ENCODE measurements at regions not wholly inside any gene's neighbourhood (a gene's known extent, or its start where the extent isn't known, plus 50 kb on each side); places are given as distances from the start of the nearest gene placed in this dataset.

- Mint-ChIP-seq H3K9me3 (peaks cover 3% of the 10 kb centered on the region), H3K4me3 (no peak overlapping the region), H3K36me3 (no peaks in the 10 kb centered on the region)
Measured at GRCh38 chr11:122341477-122341876, 225.5 kb upstream of the BLID start.

DNA sequence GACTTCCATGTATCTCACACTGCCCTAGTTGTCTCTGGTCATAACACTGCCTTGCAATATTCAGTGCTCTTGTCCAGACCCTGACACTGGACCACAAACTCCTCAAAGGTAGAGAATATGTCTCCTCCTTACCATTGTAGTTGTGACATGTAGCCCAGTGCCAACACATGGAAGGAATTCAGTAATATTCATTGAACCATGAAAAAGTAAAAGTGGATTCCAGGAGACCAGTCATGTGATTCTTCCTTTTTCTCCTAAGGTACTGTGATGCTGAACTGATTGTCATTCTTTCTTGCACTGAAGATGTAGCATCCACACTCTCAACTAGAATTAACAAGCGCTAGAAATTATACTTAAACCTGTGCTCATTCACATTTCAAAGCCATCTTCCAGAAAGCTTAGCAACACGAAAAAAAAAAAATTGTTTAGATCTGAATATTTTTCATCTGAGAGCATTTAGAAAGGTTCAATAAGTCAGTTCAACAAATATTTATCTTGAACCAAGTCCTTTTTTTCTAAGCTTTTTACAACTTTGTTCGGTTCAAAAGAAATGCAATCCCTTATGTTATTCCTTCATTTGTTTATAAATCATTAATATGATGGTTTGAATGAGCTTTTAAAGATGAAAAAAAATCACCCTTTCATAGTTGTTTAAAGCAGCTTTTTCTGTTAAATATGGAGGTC lies 224.7 kb upstream of the BLID start:
- Mint-ChIP-seq H3K4me1 (no peaks in the 10 kb centered on the region), H3K9me3 (peaks cover 3% of the 10 kb centered on the region), H3K27ac (no peak overlapping the region), H3K4me3 (no peak overlapping the region), H3K36me3 (no peaks in the 10 kb centered on the region)
- DNase-seq (ENCODE audit: low spot score in 2 of 2) = no peak
- no peak for ATAC-seq

More at GRCh38 chr11:122341477-122341876, 225.5 kb upstream of the BLID start:
- ATAC-seq (no peak), DNase-seq (ENCODE audit: low spot score in 2 of 2) (no peak)
- Mint-ChIP-seq H3K4me1 (no peaks in the 10 kb centered on the region), H3K27ac (no peak overlapping the region)

- no peak for DNase-seq (ENCODE audit: low spot score in 2 of 2)
- H3K9me3 Mint-ChIP-seq = peaks cover 3% of the 10 kb centered on the region
- ATAC-seq = no peak
- no peak overlapping the region for H3K4me3 Mint-ChIP-seq
- no peaks in the 10 kb centered on the region for H3K4me1 Mint-ChIP-seq
- H3K27ac Mint-ChIP-seq = no peak overlapping the region
- no peaks in the 10 kb centered on the region for H3K36me3 Mint-ChIP-seq
Measured at GRCh38 chr11:122339436-122340060, 223.5 kb upstream of the BLID start.

DNA sequence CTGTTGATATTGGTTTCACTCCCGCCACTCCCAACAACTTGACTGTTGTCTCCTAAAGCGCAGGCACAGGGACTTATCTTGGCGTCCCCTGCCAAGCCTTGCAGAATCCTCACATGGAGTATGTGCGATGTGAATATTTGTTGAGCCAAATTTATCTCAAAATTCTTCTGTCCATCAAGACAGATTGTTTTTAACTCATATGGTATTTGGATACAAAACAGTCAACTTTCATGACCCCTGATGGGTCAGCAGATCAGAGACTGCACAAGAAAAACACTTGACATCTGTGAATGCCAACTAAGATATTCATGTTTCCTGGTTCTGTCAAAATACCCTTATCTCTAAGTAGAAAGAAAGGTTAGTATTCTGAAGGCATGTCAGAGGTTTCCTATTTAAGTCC lies 221.7 kb upstream of the BLID start:
- ATAC-seq = no peak
- H3K9me3 Mint-ChIP-seq = peaks cover 3% of the 10 kb centered on the region
- no peak for DNase-seq (ENCODE audit: low spot score in 2 of 2)
- H3K4me1 Mint-ChIP-seq = no peaks in the 10 kb centered on the region
- no peaks in the 10 kb centered on the region for H3K36me3 Mint-ChIP-seq
- no peak overlapping the region for H3K27ac Mint-ChIP-seq
- no peak overlapping the region for H3K4me3 Mint-ChIP-seq

GRCh38 chr11:122337241-122337640 lies 221.2 kb upstream of the BLID start:
- Mint-ChIP-seq H3K36me3 (no peaks in the 10 kb centered on the region), H3K9me3 (peaks cover 3% of the 10 kb centered on the region), H3K4me3 (no peak overlapping the region), H3K4me1 (no peaks in the 10 kb centered on the region), H3K27ac (no peak overlapping the region)
- DNase-seq (ENCODE audit: low spot score in 2 of 2) (no peak), ATAC-seq (no peak)

GRCh38 chr11:122336706-122337105 lies 220.7 kb upstream of the BLID start:
- H3K27ac Mint-ChIP-seq = no peak overlapping the region
- peaks cover 3% of the 10 kb centered on the region for H3K9me3 Mint-ChIP-seq
- no peaks in the 10 kb centered on the region for H3K36me3 Mint-ChIP-seq
- H3K4me1 Mint-ChIP-seq = no peaks in the 10 kb centered on the region
- DNase-seq (ENCODE audit: low spot score in 2 of 2) (no peak), ATAC-seq (no peak)
- H3K4me3 Mint-ChIP-seq = no peak overlapping the region

- no peaks in the 10 kb centered on the region for H3K36me3 Mint-ChIP-seq
- H3K4me1 Mint-ChIP-seq = no peaks in the 10 kb centered on the region
- DNase-seq (ENCODE audit: low spot score in 2 of 2) (no peak), ATAC-seq (no peak)
- no peak overlapping the region for H3K4me3 Mint-ChIP-seq
- H3K27ac Mint-ChIP-seq = no peak overlapping the region
- no peaks in the 10 kb centered on the region for H3K9me3 Mint-ChIP-seq
Measured at GRCh38 chr11:122334546-122335339, 218.7 kb upstream of the BLID start.

- DNase-seq (ENCODE audit: low spot score in 2 of 2) (no peak), ATAC-seq (no peak)
Measured at GRCh38 chr11:122333467-122333866, 217.5 kb upstream of the BLID start.

DNA sequence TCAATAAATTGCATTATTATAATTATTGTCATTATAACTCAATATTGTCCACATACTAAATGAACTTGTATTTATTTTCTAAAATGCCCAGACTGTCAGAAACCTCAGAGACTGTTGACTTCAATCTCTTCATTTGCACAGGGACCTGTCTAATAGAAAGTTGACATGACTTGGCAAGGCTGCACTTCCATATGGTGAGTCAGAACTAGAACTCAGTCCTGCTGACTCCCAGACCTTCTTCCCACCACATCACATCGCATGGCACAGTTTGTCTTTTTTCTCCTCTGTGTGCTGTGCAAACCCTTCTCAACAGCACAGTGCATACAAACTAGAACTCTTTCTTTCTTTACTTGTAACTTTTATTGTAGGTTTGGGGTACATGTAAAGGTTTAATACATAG lies 215.1 kb upstream of the BLID start:
- no peak for DNase-seq (ENCODE audit: low spot score in 2 of 2)
- ATAC-seq = no peak
- Mint-ChIP-seq H3K4me3 (no peak overlapping the region), H3K27ac (no peak overlapping the region), H3K36me3 (no peaks in the 10 kb centered on the region), H3K4me1 (no peaks in the 10 kb centered on the region), H3K9me3 (no peaks in the 10 kb centered on the region)

More at GRCh38 chr11:122333467-122333866, 217.5 kb upstream of the BLID start:
- Mint-ChIP-seq H3K9me3 (no peaks in the 10 kb centered on the region), H3K4me3 (no peak overlapping the region), H3K4me1 (no peaks in the 10 kb centered on the region), H3K27ac (no peak overlapping the region), H3K36me3 (no peaks in the 10 kb centered on the region)

- DNase-seq (ENCODE audit: low spot score in 2 of 2) = no peak
Measured at GRCh38 chr11:122330279-122330965, 214.4 kb upstream of the BLID start.

DNA sequence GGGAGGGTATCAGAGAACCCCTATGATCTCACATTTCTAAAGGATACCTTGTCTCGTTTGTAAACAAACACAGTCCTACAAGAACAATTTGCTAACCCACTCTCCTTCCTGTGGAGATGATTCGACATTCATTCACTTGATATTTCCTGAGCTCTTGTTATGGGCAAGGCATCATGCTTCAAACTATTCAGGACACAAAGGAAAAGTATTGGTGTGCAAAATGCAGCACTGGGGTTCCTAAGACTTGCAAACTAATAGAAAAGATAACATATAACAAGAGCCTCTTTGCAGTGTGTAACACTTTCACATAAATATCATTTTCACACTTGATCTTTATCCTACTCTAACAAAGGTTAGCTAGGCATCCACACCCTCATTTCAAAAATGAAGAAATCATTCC lies 211.5 kb upstream of the BLID start:
- ATAC-seq (no peak), DNase-seq (ENCODE audit: low spot score in 2 of 2) (no peak)
- H3K27ac Mint-ChIP-seq = no peak overlapping the region
- no peaks in the 10 kb centered on the region for H3K36me3 Mint-ChIP-seq
- H3K4me3 Mint-ChIP-seq = no peak overlapping the region
- no peaks in the 10 kb centered on the region for H3K9me3 Mint-ChIP-seq
- H3K4me1 Mint-ChIP-seq = no peaks in the 10 kb centered on the region

More at GRCh38 chr11:122330279-122330965, 214.4 kb upstream of the BLID start:
- Mint-ChIP-seq H3K9me3 (no peaks in the 10 kb centered on the region), H3K4me1 (no peaks in the 10 kb centered on the region), H3K27ac (no peak overlapping the region), H3K4me3 (no peak overlapping the region), H3K36me3 (no peaks in the 10 kb centered on the region)
- no peak for ATAC-seq

GRCh38 chr11:122323754-122324421 lies 207.9 kb upstream of the BLID start:
- Mint-ChIP-seq H3K27ac (no peak overlapping the region), H3K4me3 (no peak overlapping the region), H3K4me1 (no peaks in the 10 kb centered on the region), H3K9me3 (no peaks in the 10 kb centered on the region), H3K36me3 (no peaks in the 10 kb centered on the region)
- ATAC-seq = no peak
- no peak for DNase-seq (ENCODE audit: low spot score in 2 of 2)

- Mint-ChIP-seq H3K27ac (no peak overlapping the region), H3K9me3 (no peaks in the 10 kb centered on the region), H3K36me3 (no peaks in the 10 kb centered on the region), H3K4me1 (no peaks in the 10 kb centered on the region), H3K4me3 (no peak overlapping the region)
- DNase-seq (ENCODE audit: low spot score in 2 of 2) = no peak
- ATAC-seq = no peak
Measured at GRCh38 chr11:122322329-122322728, 206.3 kb upstream of the BLID start.

GRCh38 chr11:122320671-122321070 lies 204.7 kb upstream of the BLID start:
- Mint-ChIP-seq H3K4me1 (no peaks in the 10 kb centered on the region), H3K4me3 (no peak overlapping the region), H3K9me3 (no peaks in the 10 kb centered on the region), H3K36me3 (no peaks in the 10 kb centered on the region), H3K27ac (no peak overlapping the region)
- no peak for DNase-seq (ENCODE audit: low spot score in 2 of 2)
- no peak for ATAC-seq
